GM12864 (cell line): ENCODE measurements at regions not wholly inside any gene's neighbourhood (a gene's known extent, or its start where the extent isn't known, plus 50 kb on each side); places are given as distances from the start of the nearest gene placed in this dataset.

ENCODE experiments used
- DNase-seq: peaks from one replicate; pipeline ENCODE4 v3.0.0-alpha.2; 2011; ENCODE audit warnings: low read depth
- H3K4me3 ChIP-seq: 2 replicates; pipeline ENCODE4 v1.5.1; 2011; ENCODE audit warnings: mild to moderate bottlenecking, low read depth, low read length, control low read depth
- CTCF ChIP-seq: IDR thresholded peaks from 2 replicates; pipeline ENCODE4 v1.5.1; 2011; ENCODE audit warnings: low read depth, mild to moderate bottlenecking, moderate library complexity, low read length, control low read depth, inconsistent platforms; ENCODE audit errors: missing control alignments

DNA sequence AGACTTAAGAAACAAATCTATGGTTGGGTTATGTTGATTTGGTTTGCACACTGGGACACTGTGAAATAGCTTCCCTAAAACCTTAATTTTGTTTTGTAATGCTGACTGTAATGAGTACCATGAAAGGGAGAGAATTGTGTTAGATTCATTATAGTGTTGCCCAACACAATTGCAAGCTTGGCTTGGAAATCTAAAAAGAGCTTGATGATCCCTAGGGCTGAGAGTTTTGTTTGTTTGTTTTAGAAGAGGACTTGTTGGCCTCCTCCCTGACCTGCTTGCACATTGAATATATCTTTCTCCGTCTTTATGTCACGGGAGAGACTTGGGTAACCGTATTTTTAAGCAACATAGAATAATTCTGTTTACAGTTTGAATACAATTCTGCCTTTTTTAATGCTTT, 410.1 kb downstream of the ARL4A start:
- TF ChIP-seq CTCF = no peak
- H3K4me3 ChIP-seq = no peak overlapping the region
- no peak for DNase-seq

GRCh38 chr7:13098161-13098560, 410.7 kb downstream of the ARL4A start:
- no peak for DNase-seq
- no peak for TF ChIP-seq CTCF
- H3K4me3 ChIP-seq = no peak overlapping the region

GRCh38 chr7:13099154-13099795, 411.8 kb downstream of the ARL4A start:
- no peak overlapping the region for H3K4me3 ChIP-seq
- no peak for DNase-seq
- no peak for TF ChIP-seq CTCF

DNA sequence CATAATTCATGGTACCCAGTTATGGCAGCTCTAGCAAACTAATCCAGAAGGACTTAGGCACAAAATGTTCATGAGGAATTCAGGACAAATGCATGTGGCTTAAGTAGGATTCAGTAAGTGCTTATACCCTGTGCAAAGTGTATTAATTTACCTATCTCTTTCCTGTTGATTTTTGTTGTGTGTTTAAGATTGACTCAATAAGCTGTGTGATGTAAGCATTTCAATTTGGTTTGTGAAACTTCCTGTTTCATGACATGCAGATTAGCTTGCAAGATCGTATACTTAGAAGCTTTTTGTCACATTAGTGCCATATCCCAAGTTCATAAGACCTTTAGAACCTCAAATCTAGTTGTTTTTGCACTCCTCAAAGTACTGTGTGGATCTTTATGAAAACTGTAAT, 416.7 kb downstream of the ARL4A start:
- DNase-seq = no peak
- no peak for TF ChIP-seq CTCF

GRCh38 chr7:13105209-13105608, 417.8 kb downstream of the ARL4A start:
- no peak overlapping the region for H3K4me3 ChIP-seq
- TF ChIP-seq CTCF = no peak
- no peak for DNase-seq

More for the DNA sequence above, 416.7 kb downstream of the ARL4A start:
- no peak overlapping the region for H3K4me3 ChIP-seq

DNA sequence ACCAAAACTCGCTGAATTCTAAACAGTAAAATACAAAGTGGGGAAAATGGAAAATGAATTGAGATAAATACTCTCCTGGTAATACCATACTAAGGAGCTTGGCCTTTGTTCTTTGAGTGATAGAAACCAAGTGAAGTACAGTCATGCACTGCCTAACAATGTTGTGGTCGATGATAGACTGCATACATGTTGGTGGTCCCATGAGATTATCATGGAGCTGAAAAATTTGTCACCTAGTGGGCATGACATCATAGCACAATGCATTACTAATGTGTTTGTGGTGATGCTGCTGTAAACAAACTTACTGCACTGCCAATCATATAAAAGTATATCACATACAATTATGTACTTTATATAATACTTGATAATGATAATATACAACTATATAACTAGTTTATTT, 419.1 kb downstream of the ARL4A start:
- no peak for DNase-seq
- no peak overlapping the region for H3K4me3 ChIP-seq
- TF ChIP-seq CTCF = no peak

- no peak overlapping the region for H3K4me3 ChIP-seq
- no peak for DNase-seq
- no peak for TF ChIP-seq CTCF
Measured at GRCh38 chr7:13107291-13107690, 419.9 kb downstream of the ARL4A start.
